Endothelial cell (in vitro differentiated cells): ENCODE measurements at regions not wholly inside any gene's neighbourhood (a gene's known extent, or its start where the extent isn't known, plus 50 kb on each side); places are given as distances from the start of the nearest gene placed in this dataset.

Experiments used
- DNase-seq: peaks from one replicate; pipeline ENCODE4 v3.0.0; 2021; ENCODE audit warnings: low spot score
- H3K27ac Mint-ChIP-seq: one replicate; pipeline ENCODE4 v1.8.0; 2021; ENCODE audit warnings: mixed read lengths, inconsistent platforms; ENCODE audit not compliant: unreplicated experiment
- H3K27me3 Mint-ChIP-seq: one replicate; pipeline ENCODE4 v1.8.0; 2021; ENCODE audit warnings: mild to moderate bottlenecking, moderate library complexity, mixed read lengths, inconsistent platforms; ENCODE audit not compliant: unreplicated experiment
- H3K36me3 Mint-ChIP-seq: one replicate; pipeline ENCODE4 v1.8.0; 2021; ENCODE audit warnings: mild to moderate bottlenecking, low read depth, mixed read lengths, inconsistent platforms; ENCODE audit not compliant: unreplicated experiment
- H3K4me1 Mint-ChIP-seq: one replicate; pipeline ENCODE4 v1.8.0; 2021; ENCODE audit warnings: mild to moderate bottlenecking, mixed read lengths, inconsistent platforms; ENCODE audit not compliant: unreplicated experiment
- H3K4me3 Mint-ChIP-seq: one replicate; pipeline ENCODE4 v1.8.0; 2021; ENCODE audit warnings: mild to moderate bottlenecking, mixed read lengths, inconsistent platforms; ENCODE audit not compliant: unreplicated experiment
- H3K9me3 Mint-ChIP-seq: one replicate; pipeline ENCODE4 v1.8.0; 2021; ENCODE audit warnings: mixed read lengths, inconsistent platforms; ENCODE audit not compliant: unreplicated experiment
- CTCF ChIP-seq: fragments of 200-600 bp; sonication (generic); IDR thresholded peaks from one replicate; pipeline ENCODE4 v1.5.0; 2021; ENCODE audit warnings: antibody characterized with exemption; ENCODE audit not compliant: unreplicated experiment

GRCh38 chr11:33616552-33616951 is 84.1 kb downstream of the C11orf91 start:
- no peak for TF ChIP-seq CTCF
- Mint-ChIP-seq H3K4me3 (no peak overlapping the region), H3K27me3 (no peaks in the 10 kb centered on the region), H3K9me3 (no peaks in the 10 kb centered on the region), H3K4me1 (no peaks in the 10 kb centered on the region), H3K27ac (no peak overlapping the region), H3K36me3 (no peaks in the 10 kb centered on the region)
- no peak for DNase-seq

- Mint-ChIP-seq H3K4me3 (no peak overlapping the region), H3K27ac (no peak overlapping the region), H3K4me1 (no peaks in the 10 kb centered on the region), H3K36me3 (no peaks in the 10 kb centered on the region), H3K27me3 (no peaks in the 10 kb centered on the region), H3K9me3 (no peaks in the 10 kb centered on the region)
- DNase-seq, result no peak
- no peak for TF ChIP-seq CTCF
Observed at GRCh38 chr11:33615751-33616150, 84.9 kb downstream of the C11orf91 start.

GRCh38 chr11:33613404-33613803 is 87.2 kb downstream of the C11orf91 start:
- Mint-ChIP-seq H3K4me1 (no peaks in the 10 kb centered on the region), H3K36me3 (no peaks in the 10 kb centered on the region), H3K27me3 (no peaks in the 10 kb centered on the region), H3K27ac (no peak overlapping the region), H3K4me3 (no peak overlapping the region), H3K9me3 (no peaks in the 10 kb centered on the region)
- no peak for TF ChIP-seq CTCF
- DNase-seq, result no peak

GRCh38 chr11:33610903-33611302 is 89.7 kb downstream of the C11orf91 start:
- Mint-ChIP-seq H3K9me3 (no peaks in the 10 kb centered on the region), H3K4me1 (no peaks in the 10 kb centered on the region), H3K4me3 (no peak overlapping the region)

GRCh38 chr11:33608386-33608785 is 92.2 kb downstream of the C11orf91 start:
- Mint-ChIP-seq H3K4me3 (no peak overlapping the region), H3K27me3 (peaks cover 1% of the 10 kb centered on the region), H3K36me3 (no peaks in the 10 kb centered on the region), H3K9me3 (no peaks in the 10 kb centered on the region), H3K4me1 (peaks cover 4% of the 10 kb centered on the region), H3K27ac (no peak overlapping the region)
- no peak for DNase-seq
- TF ChIP-seq CTCF, result no peak

More at GRCh38 chr11:33610903-33611302, 89.7 kb downstream of the C11orf91 start:
- no peak for TF ChIP-seq CTCF
- no peak for DNase-seq
- Mint-ChIP-seq H3K27ac (no peak overlapping the region), H3K36me3 (no peaks in the 10 kb centered on the region), H3K27me3 (peaks cover 1% of the 10 kb centered on the region)
